ENCODE measurements at regions not wholly inside any gene's neighbourhood (a gene's known extent, or its start where the extent isn't known, plus 50 kb on each side); places are given as distances from the start of the nearest gene placed in this dataset.

DNA sequence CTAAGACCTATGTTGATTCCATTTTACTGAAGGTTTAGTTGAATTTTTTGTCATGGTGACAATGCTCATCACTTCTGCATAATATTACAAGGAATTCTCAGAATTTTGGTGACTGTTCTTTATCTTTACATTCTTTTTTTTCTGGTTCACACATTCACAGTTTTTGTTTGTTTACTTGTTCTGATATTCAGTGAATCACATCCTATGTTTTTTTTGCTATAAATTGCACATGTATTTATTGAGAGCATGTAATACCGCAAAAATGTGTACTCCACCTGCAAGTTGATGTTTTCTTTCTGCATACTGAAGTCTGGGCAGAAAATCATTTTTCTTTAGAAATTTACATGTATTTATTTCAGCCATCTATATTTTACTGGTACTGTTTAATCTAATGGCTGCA, 261.9 kb upstream of the CDH10 start:
- TF ChIP-seq, protein P1, sequence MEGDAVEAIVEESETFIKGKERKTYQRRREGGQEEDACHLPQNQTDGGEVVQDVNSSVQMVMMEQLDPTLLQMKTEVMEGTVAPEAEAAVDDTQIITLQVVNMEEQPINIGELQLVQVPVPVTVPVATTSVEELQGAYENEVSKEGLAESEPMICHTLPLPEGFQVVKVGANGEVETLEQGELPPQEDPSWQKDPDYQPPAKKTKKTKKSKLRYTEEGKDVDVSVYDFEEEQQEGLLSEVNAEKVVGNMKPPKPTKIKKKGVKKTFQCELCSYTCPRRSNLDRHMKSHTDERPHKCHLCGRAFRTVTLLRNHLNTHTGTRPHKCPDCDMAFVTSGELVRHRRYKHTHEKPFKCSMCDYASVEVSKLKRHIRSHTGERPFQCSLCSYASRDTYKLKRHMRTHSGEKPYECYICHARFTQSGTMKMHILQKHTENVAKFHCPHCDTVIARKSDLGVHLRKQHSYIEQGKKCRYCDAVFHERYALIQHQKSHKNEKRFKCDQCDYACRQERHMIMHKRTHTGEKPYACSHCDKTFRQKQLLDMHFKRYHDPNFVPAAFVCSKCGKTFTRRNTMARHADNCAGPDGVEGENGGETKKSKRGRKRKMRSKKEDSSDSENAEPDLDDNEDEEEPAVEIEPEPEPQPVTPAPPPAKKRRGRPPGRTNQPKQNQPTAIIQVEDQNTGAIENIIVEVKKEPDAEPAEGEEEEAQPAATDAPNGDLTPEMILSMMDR (IDR thresholded peaks at IDR 0.05; ENCODE audit: insufficient read depth, low read depth, low read length, missing control alignments) = no peak
- no peak for DNase-seq (ENCODE audit: low read depth)
- no peak overlapping the region for H3K4me3 ChIP-seq (ENCODE audit: low read length)

DNA sequence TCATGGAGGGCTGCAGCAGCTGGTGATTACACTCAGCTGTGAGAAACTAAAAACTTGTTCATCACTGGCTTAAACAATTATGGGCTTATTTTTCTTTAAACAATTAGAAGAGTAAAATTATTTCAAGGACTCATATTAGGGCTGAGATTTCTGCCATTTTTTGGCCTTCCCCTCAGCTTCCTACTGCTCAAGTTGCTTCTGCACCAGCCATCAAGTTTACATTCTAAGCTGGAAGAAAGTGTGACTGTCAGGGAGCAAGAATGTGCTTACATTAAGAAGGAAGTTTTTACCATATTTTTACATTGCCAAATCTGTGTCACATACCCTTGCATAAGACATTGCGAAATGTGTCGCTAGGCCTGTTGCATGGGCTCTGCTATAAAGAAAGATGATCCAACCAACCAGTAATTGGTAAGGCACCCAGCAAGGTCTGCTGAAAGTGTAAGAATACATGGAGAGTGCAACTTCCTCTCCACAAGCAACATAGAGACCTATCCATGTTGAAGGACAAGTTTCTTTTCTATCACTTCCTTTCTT, 260.3 kb upstream of the CDH10 start:
- TF ChIP-seq, protein P1 (IDR thresholded peaks at IDR 0.05; ENCODE audit: insufficient read depth, low read depth, low read length, missing control alignments) = no peak
- DNase-seq (ENCODE audit: low read depth) = peak; percentile 10
- no peak overlapping the region for H3K4me3 ChIP-seq (ENCODE audit: low read length)

- TF ChIP-seq, protein P1 (IDR thresholded peaks at IDR 0.05; ENCODE audit: insufficient read depth, low read depth, low read length, missing control alignments) = no peak
- no peak for DNase-seq (ENCODE audit: low read depth)
- no peak overlapping the region for H3K4me3 ChIP-seq (ENCODE audit: low read length)
Observed at GRCh38 chr5:24899180-24899579, 254.4 kb upstream of the CDH10 start.

GRCh38 chr5:24864244-24864643, 219.5 kb upstream of the CDH10 start:
- H3K4me3 ChIP-seq (ENCODE audit: low read length) = no peak overlapping the region
- TF ChIP-seq, protein P1 (IDR thresholded peaks at IDR 0.05; ENCODE audit: insufficient read depth, low read depth, low read length, missing control alignments) = no peak
- no peak for DNase-seq (ENCODE audit: low read depth)

- no peak overlapping the region for H3K4me3 ChIP-seq (ENCODE audit: low read length)
- TF ChIP-seq, protein P1 (IDR thresholded peaks at IDR 0.05; ENCODE audit: insufficient read depth, low read depth, low read length, missing control alignments) = no peak
- no peak for DNase-seq (ENCODE audit: low read depth)
Observed at GRCh38 chr5:24862117-24862516, 217.3 kb upstream of the CDH10 start.

- H3K4me3 ChIP-seq (ENCODE audit: low read length) = no peak overlapping the region
- TF ChIP-seq, protein P1 (IDR thresholded peaks at IDR 0.05; ENCODE audit: insufficient read depth, low read depth, low read length, missing control alignments) = no peak
- no peak for DNase-seq (ENCODE audit: low read depth)
Observed at GRCh38 chr5:24855485-24855884, 210.7 kb upstream of the CDH10 start.

- DNase-seq (ENCODE audit: low read depth) = no peak
- TF ChIP-seq, protein P1 (IDR thresholded peaks at IDR 0.05; ENCODE audit: insufficient read depth, low read depth, low read length, missing control alignments) = no peak
- H3K4me3 ChIP-seq (ENCODE audit: low read length) = no peak overlapping the region
Observed at GRCh38 chr5:24854850-24855249, 210.1 kb upstream of the CDH10 start.
